Sigmoid colon (tissue), 4 donors: ENCODE measurements at regions not wholly inside any gene's neighbourhood (a gene's known extent, or its start where the extent isn't known, plus 50 kb on each side); places are given as distances from the start of the nearest gene placed in this dataset.

ENCODE experiments used
- CTCF ChIP-seq, 4 experiments: fragments of 450-650 bp in 3 of 4; fragments of 200-600 bp in 1 of 4; IDR thresholded peaks; one replicate each; pipeline ENCODE4 v1.5.1; 2016 to 2019; ENCODE audit warnings: antibody characterized with exemption in 4 of 4, mild to moderate bottlenecking in 3 of 4, moderate library complexity in 2 of 4
- EP300 ChIP-seq, 4 donors: sonication (generic); formaldehyde crosslinking; IDR thresholded peaks; one replicate each; pipeline ENCODE4 v1.6.1; 2017; ENCODE audit warnings: antibody characterized with exemption in 4 of 4
- POLR2AphosphoS5 ChIP-seq, 4 donors: sonication (generic); formaldehyde crosslinking; IDR thresholded peaks; one replicate each; pipeline ENCODE4 v1.6.1; 2017; ENCODE audit warnings: antibody characterized with exemption in 4 of 4

GRCh38 chr7:138378741-138379559, 81.1 kb upstream of the TRIM24 start:
- TF ChIP-seq POLR2AphosphoS5 (IDR thresholded peaks at IDR 0.05) (no peak), CTCF (IDR thresholded peaks at IDR 0.05) (no peak), EP300 (IDR thresholded peaks at IDR 0.05) (no peak)
